ENCODE measurements at regions not wholly inside any gene's neighbourhood (a gene's known extent, or its start where the extent isn't known, plus 50 kb on each side); places are given as distances from the start of the nearest gene placed in this dataset.

- TF ChIP-seq ZBTB25 (CRISPR knock-in tag; IDR thresholded peaks at IDR 0.05) (peak; percentile 61; the same call in 1 of the 2 replicates), ZNF790 (CRISPR knock-in tag; IDR thresholded peaks at IDR 0.05; ENCODE audit: borderline replicate concordance) (no peak), RXRB (CRISPR knock-in tag; IDR thresholded peaks at IDR 0.05; ENCODE audit: borderline replicate concordance) (peak; percentile 96), ZSCAN31 (CRISPR knock-in tag; IDR thresholded peaks at IDR 0.05; ENCODE audit: low read depth) (peak; percentile 68; the same call in 1 of the 2 replicates), ZNF720 (CRISPR knock-in tag; IDR thresholded peaks at IDR 0.05) (no peak), ZMYM3 (CRISPR knock-in tag; IDR thresholded peaks at IDR 0.05) (0 out of 2 replicates have a peak, but pooled peaks have one; percentile 56), ZFY (CRISPR knock-in tag; IDR thresholded peaks at IDR 0.05) (no peak), ZNF232 (CRISPR knock-in tag; IDR thresholded peaks at IDR 0.05; ENCODE audit: borderline replicate concordance) (peak; percentile 70; the same call in 1 of the 2 replicates), ATRX (CRISPR knock-in tag; IDR thresholded peaks at IDR 0.05; ENCODE audit: borderline replicate concordance) (no peak), CENPT (CRISPR knock-in tag; IDR thresholded peaks at IDR 0.05; ENCODE audit: low read depth) (no peak), KDM3A (CRISPR knock-in tag; IDR thresholded peaks at IDR 0.05; ENCODE audit: low read depth) (peak; percentile 68; the same call in 1 of the 2 replicates), ZNF282 (IDR thresholded peaks at IDR 0.05; ENCODE audit: partially characterized antibody) (no peak), ZNF615 (CRISPR knock-in tag; IDR thresholded peaks at IDR 0.05; ENCODE audit: borderline replicate concordance) (no peak), KDM4B (CRISPR knock-in tag; IDR thresholded peaks at IDR 0.05) (peak; percentile 27; the same call in 1 of the 2 replicates), CBX5 (CRISPR knock-in tag; IDR thresholded peaks at IDR 0.05; ENCODE audit: borderline replicate concordance) (peak; percentile 51; the same call in 1 of the 2 replicates), ZNF547 (CRISPR knock-in tag; IDR thresholded peaks at IDR 0.05) (peak; percentile 40; the same call in 1 of the 2 replicates), HES4 (CRISPR knock-in tag; IDR thresholded peaks at IDR 0.05; ENCODE audit: borderline replicate concordance) (no peak), MXI1 (IDR thresholded peaks at IDR 0.05; ENCODE audit: borderline replicate concordance, low read depth, low read length) (peak; percentile 40; the same call in 1 of the 3 replicates), ZNF33B (CRISPR knock-in tag; IDR thresholded peaks at IDR 0.05) (peak; percentile 79; the same call in 1 of the 2 replicates), TMF1 (CRISPR knock-in tag; IDR thresholded peaks at IDR 0.05; ENCODE audit: low read depth) (0 out of 2 replicates have a peak, but pooled peaks have one; percentile 67), ZFP37 (CRISPR knock-in tag; IDR thresholded peaks at IDR 0.05; ENCODE audit: borderline replicate concordance) (no peak), E2F2 (CRISPR knock-in tag; IDR thresholded peaks at IDR 0.05; ENCODE audit: borderline replicate concordance) (no peak)
These were observed 94.3 kb downstream of the HNRNPLL start (continued) for GRCh38 chr2:38508311-38509039.
